ENCODE measurements at regions not wholly inside any gene's neighbourhood (a gene's known extent, or its start where the extent isn't known, plus 50 kb on each side); places are given as distances from the start of the nearest gene placed in this dataset.

GRCh38 chr15:38864122-38864521 is 299.5 kb upstream of the RASGRP1 start:
- TF ChIP-seq CTCF (conservative IDR thresholded peaks at IDR 0.05; ENCODE audit: low read depth, low read length), result no peak
- TF ChIP-seq EZH2 (IDR thresholded peaks at IDR 0.05; ENCODE audit: borderline replicate concordance, low read depth, low read length, poor library complexity, severe bottlenecking), result no peak
